Kidney tubule cell (primary cell): ENCODE measurements at regions not wholly inside any gene's neighbourhood (a gene's known extent, or its start where the extent isn't known, plus 50 kb on each side); places are given as distances from the start of the nearest gene placed in this dataset.

Experiments used
- DNase-seq: peaks from one replicate; pipeline ENCODE4 v3.0.0-alpha.2; 2018; ENCODE audit warnings: low spot score

DNA sequence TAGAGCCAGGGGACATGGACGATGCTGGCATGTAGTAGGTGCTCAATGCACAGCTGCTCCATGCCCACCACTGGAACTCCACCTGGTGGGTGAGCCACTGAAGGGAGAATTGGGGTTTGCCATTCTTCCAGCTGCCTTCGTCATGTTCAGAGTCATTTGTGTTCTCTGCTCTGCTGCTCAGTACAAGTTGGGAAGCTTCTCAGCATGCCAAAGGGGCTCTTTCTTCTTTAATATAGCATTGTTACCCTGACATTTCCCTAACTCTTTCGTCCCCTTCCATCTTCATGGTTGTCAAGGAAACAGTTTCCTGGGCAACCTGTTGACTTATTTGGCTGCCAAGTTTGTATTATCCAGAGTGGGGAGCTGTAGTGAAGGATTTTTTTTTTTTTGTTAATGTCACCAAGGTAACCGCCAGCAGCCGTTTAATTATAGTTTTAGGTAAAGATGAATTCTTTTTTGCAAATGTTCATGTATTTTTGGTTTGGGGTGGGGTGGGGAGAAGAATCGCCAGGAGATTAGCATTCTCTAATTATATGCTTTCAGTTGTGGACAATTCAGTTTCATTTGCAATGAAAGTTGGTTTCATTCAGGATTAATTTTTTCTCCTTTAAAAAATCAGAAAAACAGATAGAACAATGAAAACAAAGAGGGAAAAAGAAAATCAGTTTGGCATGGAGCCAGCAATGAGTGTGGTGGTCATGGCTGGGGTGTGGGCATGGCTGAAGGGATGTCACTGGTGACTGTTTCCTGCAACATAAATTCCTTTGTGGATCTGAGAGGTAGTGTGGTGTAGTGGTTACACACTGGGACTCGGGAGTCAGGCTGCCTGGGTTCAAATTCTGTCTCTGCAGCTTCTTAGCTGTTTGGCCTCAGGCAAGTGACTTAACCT, 73.0 kb upstream of the KCNG1 start:
- no peak for DNase-seq

DNA sequence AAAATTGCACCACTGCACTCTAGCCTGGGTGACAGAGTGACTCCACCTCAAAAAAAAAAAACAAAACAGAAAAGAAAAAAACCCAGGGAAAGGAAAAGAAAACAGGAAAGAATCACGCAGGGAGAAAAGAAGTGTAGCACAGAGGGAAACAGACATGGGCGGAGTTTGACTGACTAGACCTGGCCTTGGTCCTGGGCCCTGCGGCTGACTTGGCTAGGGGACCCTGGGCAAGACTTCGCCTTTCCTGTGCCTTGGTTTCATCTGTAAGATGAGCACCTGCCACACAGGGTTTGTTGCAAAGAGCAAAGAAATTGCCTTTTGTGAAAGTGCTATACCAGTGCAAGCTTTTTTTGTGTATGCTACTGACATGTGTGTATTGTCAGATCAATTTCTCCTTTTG, 71.3 kb upstream of the KCNG1 start:
- no peak for DNase-seq

DNA sequence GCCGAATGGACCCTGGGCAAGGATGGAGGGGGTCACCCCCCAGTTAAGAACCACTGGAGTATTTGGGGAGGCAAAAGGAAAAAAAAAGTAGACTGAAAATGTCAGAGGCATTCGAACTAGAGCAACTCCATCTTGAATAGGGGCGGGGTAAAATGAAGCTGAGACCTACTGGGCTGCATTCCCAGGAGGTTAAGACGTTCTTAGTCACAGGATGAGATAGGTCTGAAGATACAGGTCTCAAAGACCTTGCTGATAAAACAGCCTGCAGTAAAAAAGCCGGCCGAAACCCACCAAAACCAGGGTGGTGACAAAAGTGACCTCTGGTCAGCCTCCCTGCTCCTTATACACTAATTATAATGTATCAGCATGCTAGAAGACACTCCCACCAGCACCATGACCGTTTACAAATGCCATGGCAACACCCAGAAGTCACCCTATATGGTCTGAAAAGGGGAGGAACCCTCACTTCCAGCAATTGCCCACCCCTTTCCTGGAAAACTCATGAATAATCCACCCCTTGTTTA, 70.4 kb upstream of the KCNG1 start:
- no peak for DNase-seq

DNA sequence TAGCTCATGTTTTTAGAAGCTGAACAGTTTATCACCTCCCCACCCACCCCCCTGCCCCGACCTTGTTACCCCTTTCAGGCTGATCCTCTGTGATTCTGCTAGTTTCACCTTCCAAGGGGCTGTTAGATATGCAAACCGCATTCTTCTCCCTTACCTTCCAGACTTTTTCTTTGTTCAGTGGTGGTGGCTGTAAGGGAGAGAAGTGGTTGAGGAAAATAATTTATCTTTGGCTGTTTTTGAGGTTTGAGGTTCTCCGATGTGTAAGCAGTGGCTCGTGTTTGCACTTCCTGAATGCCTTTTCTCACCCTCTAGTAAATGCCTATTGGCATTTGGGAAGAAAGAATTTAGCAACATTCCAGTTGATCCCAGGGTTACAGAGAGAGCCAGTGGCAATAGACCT, 69.4 kb upstream of the KCNG1 start:
- DNase-seq, result no peak

DNA sequence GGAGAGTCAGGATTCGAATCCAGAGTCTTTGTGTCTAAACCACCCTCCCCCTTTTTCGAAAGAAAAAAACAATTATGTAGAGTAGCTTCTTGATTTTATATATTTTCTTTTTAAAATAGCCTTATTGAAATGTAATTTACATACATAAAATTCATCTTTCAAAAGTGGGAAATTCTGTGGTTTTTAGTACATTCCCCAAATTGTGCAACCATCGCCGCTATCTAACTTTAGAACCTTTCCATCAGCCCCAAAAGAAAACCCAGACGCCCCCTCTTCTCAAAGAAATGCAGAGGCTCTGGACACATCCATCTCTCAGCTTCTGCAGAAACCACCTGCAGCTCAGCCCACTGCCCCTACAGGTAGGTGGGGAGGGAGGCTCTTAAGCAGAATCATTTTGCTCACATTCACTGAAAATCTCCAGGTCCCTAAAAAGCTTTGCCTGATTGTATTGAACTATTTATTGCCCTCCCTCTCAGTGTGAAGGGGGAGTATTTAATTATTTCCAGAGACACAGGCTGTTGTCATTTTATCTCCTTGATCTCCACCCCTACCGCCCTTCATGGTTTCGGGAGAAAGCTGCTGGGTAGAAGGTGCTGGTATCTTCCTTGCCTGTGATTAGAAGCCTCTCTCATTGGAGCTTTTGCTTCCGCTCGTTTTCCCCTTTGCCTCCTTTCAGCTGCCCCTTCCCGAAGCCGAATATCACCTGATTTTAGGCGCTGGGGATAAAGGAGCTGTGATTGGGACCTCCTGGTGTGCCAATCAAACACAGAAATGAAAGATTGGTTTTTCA, 68.7 kb upstream of the KCNG1 start:
- DNase-seq, result no peak

DNA sequence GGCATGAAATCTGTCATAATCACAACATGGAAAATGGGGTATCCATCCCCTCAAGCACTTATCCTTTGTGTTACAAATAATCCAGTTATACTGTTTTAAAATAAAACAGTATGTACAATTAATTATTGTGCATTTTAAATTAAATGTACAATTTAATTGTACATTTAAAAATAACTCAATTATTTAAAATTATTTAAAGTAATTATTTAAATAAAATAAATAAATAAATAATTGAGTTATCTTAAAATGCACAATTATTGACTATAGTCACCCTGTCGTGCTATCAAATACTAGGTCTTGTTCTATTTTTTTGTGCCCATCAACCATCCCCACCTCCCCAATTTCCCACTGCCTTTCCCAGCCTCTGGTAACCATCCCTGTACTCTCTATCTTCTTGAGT, 66.9 kb upstream of the KCNG1 start:
- DNase-seq, result no peak

DNA sequence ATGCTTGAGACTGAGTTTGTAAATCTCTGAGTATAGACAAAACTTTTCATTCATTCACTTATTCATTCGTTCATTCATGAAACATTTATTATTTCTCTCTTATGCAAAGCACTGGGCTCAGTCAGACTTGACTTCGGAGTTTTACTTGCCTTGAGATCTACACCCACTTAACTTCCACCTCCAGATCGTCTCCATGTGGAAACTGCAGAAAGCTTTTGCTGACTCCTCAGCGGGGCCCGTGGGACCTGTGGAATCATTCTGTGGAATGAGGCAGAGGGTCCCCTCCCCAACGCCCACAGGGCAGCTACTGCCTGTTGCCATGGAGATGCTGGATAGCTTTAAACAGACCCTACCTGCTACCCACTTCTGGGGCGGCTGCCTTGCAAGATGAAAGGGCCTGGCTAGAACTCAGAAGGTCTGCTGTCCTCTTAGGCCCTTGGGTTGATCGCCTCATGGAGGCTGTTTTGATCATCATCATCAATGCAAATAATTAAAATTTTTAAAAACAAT, 66.4 kb upstream of the KCNG1 start:
- no peak for DNase-seq

DNA sequence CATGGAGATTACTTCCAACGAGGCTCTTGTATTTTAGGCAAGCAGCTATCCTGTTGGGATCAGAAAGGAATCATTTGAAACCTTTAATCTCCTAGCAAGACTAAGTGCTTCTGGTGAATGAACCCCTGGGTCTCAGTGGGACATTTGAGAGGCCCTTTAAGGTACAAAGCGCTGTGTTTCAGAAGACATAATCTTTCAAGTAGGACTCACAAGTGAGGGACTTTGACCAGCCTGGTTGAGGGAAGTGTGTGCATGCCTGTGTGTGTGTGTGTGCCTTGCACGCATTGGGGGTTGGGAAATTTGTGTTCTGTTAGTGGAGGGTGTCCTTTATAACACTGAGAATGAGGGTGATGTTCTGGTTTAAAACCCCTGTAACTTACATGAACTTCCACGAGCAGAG, 64.4 kb upstream of the KCNG1 start:
- no peak for DNase-seq

DNA sequence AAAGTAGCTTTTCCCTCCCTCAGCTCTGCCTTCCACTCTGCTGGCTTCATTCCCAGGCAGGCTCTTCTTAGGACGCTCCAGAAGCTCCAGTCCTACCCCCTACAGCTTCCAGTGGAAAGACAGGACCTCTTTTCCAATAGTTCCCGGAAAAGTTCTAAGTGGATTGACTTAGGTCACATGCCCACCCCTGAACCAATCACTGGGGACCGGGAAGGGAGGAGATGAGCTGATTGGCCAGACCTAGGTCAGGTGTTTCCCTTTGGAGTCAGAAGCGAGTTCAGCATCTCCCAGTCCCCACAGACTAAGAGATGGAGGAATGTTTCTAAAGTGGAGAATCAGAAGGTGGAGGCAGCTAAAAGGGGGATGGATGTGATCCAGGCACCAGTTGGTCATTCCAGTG, 62.9 kb upstream of the KCNG1 start:
- no peak for DNase-seq

DNA sequence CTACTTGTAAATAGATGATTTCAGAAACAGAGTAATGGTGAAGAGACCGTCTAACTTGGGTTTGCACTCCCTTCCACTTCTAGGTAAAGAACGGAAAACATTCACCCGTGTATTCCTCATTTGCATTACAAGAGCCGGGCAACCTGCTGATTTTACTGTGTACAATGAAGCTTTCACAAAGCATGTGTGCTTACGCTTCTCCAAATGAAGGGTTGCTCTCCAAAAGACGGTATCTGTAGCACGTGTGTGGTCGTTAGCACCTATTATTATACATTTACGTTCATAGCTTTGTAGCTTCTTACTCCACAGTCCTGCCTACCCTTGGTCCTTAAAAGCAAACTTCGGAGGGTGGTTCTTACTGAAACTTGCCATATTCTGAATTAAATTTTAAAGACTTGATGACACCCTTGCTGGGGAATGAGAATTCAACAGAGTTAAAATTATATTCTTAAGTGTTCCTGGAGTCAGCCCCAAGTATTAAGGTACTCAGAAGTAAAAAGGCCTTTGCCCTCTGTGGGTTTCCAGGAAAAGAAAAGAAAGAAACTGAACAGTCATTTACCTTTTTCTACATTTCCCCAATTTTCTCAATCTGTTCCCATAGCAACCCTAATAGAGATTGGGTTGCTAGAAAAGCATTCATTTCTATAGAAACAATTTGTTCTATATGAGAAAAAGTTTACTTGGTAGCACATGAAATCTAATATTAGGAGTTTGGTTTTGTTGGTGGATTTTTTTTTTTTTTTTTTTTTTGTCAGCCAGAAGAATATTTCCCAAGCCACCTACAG, 61.9 kb upstream of the KCNG1 start:
- DNase-seq, result no peak

DNA sequence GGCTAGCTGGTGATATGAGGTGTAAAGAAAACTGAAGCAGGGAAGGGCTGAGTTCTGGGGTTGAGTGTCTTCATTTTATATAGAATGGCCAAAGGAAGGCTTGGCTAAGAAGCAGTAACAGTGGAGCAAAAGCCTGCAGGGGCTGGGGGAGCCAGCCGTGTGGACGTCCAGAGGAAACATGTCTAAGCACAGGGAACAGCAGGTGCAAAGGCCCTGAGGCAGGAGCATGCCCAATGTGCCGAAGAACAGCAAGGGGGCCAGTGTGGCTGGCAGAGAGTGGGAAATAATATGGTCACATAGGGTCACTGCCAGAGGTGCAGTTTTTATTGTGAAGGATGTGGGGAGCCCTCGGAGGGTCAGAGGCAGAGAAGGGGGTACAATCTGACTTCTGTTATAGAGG, 60.5 kb upstream of the KCNG1 start:
- no peak for DNase-seq

DNA sequence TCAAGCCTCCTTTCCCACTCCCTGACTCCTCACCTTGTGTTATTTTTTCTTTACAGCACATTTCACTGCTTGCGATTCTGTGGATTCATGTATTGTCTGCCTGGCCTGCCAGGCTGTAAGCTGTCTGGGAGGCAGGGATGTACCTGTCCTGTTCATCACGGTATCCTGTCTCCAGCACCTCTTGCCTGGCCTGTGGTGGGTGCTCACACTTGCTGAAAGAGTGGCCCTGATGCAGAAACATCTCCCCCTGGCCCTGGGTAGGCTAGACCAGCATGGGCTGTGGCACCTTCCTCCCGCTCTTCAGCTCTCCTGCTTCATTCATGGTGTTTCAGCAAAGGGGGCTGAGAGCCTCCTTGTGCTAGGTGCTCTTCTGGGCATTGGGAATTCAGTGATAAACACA, 60.1 kb upstream of the KCNG1 start:
- no peak for DNase-seq

DNA sequence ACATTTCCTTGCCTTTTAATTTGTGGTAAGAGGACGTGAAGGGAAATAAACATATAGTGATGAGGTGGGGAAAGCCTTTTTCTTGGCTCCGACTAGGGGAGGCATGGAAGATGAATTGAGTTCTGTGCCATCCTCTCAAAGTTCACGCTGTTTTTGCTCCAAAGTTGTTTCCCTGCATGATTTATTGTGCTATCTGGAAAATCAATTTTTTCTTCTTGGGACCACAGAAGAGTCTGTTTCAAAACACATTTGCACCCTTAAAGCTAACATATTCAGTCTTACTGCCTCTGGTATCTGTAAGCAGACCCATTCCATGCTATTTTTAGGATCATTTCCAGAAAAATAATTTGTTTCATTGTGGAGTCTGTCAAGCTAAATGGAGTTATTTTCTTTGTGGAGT, 57.6 kb upstream of the KCNG1 start:
- no peak for DNase-seq

DNA sequence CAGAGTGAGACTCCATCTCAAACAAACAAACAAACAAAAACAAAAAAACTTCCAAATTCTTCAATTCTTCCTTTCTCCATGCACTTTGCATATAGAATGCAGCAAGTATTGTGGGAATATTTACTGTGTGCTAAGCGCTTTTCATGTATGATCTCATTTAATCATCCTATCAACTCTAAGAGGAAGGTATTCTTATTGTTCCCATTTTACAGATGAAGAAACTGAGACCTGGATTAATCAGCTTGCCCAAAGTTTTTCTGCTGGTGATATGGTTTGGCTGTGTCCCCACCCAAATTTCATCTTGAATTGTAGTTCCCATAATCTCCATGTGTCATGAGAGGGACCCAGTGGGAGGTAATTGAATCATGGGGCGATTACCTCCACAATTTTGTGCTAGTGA, 56.6 kb upstream of the KCNG1 start:
- DNase-seq, result no peak

DNA sequence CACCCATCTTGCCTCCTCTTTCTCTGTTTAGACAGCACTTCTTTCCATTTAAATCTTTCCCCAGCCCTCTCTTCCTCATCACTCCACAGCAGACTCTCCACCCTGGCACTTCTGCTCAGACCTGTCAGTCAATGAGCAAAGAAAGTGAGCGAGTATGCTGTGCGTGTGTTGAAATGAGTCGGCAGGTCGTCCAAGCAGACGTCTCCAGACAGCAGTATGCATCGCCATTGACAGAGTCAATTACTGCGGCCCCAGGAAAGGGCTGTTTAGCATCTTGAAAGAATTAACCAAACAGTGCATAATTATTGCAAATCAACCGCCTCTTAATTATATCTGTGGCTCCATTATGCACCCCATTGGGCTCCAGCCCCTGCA, 54.8 kb upstream of the KCNG1 start:
- no peak for DNase-seq

DNA sequence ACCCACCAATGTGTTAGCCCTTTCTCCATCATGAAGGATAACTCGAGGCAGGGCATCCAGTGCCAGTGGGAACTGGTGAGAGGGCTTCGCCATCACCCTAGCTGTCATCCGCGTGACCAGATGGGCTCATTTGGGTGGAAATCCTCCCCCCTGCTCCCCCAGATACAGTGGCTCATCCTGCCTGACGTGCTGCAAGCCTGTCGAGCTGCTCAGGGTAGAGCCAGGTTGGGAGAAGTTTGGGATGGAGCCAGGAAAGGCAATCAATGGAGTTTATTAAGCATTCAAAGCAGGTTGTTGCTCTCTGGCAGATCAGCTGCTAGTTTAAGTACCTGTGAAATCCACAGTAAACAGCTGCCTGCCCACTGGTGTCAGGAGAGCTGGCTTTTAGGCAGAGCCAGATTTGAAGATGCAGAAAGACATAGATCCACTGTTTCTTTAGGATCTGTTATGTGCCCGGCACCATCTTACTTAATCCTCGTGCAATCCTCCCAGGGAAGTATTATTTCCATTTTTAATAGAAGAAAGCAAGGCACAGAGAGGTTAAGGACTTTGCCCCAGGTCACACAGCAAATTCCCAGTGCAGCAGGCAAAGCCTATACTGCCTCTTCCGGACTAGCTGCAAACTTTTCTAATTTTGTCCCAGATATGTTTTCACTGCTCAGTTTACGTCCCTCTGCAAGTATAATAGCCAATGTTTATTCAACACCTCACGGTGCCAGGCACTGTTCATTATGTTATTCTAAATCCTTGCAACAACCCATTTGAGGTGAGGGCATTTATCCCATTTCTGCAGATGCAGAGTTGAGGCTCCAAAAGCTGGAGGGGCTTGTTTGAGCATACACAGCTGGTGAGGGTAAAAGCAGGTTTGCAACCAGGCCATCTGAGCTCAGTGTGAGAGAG, 54.1 kb upstream of the KCNG1 start:
- no peak for DNase-seq

DNA sequence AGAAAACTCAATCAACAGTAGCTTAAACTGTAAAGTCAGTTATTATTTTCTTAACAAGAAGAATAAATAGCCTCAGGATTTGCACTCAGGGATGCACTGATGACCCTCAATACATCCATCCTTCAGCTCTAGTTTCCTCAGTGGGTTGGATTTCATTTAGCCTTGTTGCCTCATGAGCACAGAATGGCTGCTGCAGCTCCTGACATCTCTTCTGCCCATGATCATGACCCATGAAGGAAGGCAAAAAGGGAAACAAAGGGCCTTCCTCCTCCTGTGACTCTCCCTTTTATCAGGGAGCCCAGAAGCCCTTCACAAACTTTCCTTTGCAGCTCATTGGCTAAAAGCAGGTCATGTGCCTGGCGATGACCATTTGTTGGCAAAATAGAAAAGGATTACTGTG, 51.2 kb upstream of the KCNG1 start:
- DNase-seq, result no peak
